ENCODE measurements at regions not wholly inside any gene's neighbourhood (a gene's known extent, or its start where the extent isn't known, plus 50 kb on each side); places are given as distances from the start of the nearest gene placed in this dataset.

DNA sequence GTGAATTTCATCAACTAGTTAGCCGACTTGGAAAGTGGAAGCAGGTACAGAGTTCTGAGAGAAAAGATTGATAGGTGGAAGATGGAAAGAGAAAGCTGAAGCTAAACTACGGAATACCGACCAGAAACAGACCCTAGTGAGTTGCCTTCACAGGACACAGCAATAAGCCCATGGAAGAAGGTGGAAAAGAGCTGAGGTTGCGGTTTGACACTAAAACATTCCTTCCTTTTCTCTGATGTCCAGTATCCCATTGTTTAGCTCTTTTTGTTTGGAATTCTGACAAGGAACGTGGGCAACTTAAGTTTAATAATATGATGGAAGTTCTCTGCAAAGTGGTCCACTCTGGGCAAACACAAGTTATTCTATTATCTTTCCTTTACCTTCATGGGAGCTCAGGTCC lies 110.1 kb upstream of the ADTRP start (continued):
- TF ChIP-seq MGA (IDR thresholded peaks at IDR 0.05) (no peak), RNF2 (IDR thresholded peaks at IDR 0.05) (no peak), STAT6 (CRISPR knock-in tag; IDR thresholded peaks at IDR 0.05) (no peak), MYBL2 (IDR thresholded peaks at IDR 0.05; ENCODE audit: low read depth) (no peak), MYBL2 (CRISPR knock-in tag; IDR thresholded peaks at IDR 0.05; ENCODE audit: borderline replicate concordance) (no peak), MITF (IDR thresholded peaks at IDR 0.05) (no peak)
- TF ChIP-seq, protein P1, sequence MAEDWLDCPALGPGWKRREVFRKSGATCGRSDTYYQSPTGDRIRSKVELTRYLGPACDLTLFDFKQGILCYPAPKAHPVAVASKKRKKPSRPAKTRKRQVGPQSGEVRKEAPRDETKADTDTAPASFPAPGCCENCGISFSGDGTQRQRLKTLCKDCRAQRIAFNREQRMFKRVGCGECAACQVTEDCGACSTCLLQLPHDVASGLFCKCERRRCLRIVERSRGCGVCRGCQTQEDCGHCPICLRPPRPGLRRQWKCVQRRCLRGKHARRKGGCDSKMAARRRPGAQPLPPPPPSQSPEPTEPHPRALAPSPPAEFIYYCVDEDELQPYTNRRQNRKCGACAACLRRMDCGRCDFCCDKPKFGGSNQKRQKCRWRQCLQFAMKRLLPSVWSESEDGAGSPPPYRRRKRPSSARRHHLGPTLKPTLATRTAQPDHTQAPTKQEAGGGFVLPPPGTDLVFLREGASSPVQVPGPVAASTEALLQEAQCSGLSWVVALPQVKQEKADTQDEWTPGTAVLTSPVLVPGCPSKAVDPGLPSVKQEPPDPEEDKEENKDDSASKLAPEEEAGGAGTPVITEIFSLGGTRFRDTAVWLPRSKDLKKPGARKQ (CRISPR knock-in tag; IDR thresholded peaks at IDR 0.05) = no peak
- TF ChIP-seq, protein P2, sequence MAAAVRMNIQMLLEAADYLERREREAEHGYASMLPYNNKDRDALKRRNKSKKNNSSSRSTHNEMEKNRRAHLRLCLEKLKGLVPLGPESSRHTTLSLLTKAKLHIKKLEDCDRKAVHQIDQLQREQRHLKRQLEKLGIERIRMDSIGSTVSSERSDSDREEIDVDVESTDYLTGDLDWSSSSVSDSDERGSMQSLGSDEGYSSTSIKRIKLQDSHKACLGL (CRISPR knock-in tag; IDR thresholded peaks at IDR 0.05; ENCODE audit: borderline replicate concordance, poor library complexity, severe bottlenecking) = no peak

Measured in K562 (cell line).